ENCODE measurements at regions not wholly inside any gene's neighbourhood (a gene's known extent, or its start where the extent isn't known, plus 50 kb on each side); places are given as distances from the start of the nearest gene placed in this dataset.

GRCh38 chr11:92527467-92527866 is 302.8 kb downstream of the FAT3 start:
- TF ChIP-seq, protein P1, sequence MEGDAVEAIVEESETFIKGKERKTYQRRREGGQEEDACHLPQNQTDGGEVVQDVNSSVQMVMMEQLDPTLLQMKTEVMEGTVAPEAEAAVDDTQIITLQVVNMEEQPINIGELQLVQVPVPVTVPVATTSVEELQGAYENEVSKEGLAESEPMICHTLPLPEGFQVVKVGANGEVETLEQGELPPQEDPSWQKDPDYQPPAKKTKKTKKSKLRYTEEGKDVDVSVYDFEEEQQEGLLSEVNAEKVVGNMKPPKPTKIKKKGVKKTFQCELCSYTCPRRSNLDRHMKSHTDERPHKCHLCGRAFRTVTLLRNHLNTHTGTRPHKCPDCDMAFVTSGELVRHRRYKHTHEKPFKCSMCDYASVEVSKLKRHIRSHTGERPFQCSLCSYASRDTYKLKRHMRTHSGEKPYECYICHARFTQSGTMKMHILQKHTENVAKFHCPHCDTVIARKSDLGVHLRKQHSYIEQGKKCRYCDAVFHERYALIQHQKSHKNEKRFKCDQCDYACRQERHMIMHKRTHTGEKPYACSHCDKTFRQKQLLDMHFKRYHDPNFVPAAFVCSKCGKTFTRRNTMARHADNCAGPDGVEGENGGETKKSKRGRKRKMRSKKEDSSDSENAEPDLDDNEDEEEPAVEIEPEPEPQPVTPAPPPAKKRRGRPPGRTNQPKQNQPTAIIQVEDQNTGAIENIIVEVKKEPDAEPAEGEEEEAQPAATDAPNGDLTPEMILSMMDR (IDR thresholded peaks at IDR 0.05; ENCODE audit: low read depth, low read length): no peak
- H3K4me3 ChIP-seq (ENCODE audit: low read depth, low read length): no peak overlapping the region
- no peak for DNase-seq (ENCODE audit: low read depth, low spot score)
- in situ Hi-C loops (cut with HindIII; ENCODE audit: low sequenced_read_pairs): no loop called here

- peak; percentile 88 for DNase-seq (ENCODE audit: low read depth, low spot score)
- TF ChIP-seq, protein P1 (IDR thresholded peaks at IDR 0.05; ENCODE audit: low read depth, low read length): no peak
- in situ Hi-C loops (cut with HindIII; ENCODE audit: low sequenced_read_pairs): no loop called here
- H3K4me3 ChIP-seq (ENCODE audit: low read depth, low read length): no peak overlapping the region
These were observed 303.4 kb downstream of the FAT3 start for GRCh38 chr11:92528001-92528400.

DNA sequence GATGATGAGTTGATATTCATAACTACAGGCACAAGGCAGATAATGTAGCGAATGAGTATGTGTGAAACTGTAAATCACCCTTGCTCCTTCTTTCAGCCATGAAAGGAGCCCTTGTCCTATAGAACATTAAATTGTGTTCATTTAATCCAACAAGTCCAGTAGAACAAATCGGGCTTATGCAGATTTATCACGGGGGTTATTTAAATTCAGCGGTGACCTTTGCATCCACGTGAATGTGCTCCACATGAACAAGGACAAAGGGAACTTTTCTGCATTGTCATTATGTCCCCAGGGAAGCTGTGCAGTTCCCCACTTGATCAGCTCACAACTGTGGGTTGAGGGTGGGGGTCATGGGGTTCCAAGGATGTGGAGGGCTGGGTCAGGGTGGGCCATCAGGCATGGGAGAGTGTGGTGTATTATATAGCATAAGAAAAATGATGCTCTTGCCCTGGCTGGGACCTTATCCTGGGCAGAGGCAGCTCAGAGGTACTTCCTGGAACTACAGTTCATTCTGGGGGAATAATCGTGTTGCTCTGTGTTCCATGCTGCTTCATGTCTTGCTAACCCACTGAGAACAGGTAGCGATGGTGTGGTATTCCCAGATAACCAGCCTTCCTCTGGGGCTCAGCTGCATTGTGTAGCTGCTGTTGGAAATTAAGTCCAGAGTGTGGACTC is 306.6 kb downstream of the FAT3 start:
- TF ChIP-seq, protein P1 (IDR thresholded peaks at IDR 0.05; ENCODE audit: low read depth, low read length): no peak
- in situ Hi-C loops (cut with HindIII; ENCODE audit: low sequenced_read_pairs): no loop called here
- no peak overlapping the region for H3K4me3 ChIP-seq (ENCODE audit: low read depth, low read length)
- no peak for DNase-seq (ENCODE audit: low read depth, low spot score)

DNA sequence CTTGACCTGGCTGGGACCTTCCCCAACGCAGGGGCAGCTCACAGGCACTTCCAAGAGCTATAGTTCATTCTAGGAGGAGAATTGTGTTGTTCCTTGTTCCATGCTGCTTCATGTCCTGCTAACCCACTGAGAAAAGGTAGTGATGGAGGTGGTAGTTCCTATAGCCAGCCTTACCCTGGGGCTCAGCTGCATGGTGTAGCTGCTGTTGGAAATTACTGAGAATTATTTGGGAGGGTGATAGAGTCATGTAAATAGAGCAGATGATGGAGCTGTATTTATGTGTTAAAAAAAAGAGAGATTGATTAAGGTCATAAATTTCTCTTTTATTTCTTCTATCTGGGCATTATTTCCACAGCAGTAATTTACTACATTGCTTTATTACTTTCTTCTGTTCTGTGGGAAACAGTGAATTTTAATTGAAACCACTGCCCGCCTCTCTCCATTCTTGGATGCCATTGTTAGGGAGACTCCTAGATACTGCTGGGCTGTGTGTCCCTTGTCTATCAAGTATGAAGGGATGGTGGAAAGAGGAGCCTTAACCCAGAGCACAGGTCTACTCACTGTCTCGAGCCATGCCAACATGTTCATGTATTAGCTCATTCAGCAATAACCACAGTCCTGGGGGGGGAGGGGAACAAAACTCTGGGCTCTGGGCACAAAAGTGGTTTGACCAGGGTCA is 309.2 kb downstream of the FAT3 start:
- TF ChIP-seq, protein P1 (IDR thresholded peaks at IDR 0.05; ENCODE audit: low read depth, low read length): no peak
- DNase-seq (ENCODE audit: low read depth, low spot score): no peak
- in situ Hi-C loops (cut with HindIII; ENCODE audit: low sequenced_read_pairs): no loop called here
- no peak overlapping the region for H3K4me3 ChIP-seq (ENCODE audit: low read depth, low read length)

DNA sequence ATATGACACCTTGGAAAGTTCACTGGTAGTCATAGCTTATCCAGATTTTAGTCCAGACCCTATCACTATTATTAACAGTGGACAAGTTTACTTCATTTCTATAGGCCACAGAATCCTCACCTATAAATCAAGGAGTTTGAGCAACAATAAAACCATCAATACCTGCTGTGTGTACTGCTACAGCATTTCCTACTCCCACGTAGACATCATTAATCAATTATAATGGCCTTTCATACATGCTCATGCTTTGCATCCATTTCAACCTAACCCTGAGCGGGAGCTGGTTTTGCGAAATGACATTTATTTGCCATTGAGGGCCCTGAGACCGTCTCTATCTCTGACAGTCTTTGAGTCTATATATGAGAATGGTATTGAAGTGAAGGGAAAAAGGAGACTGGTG is 312.3 kb downstream of the FAT3 start:
- TF ChIP-seq, protein P1 (IDR thresholded peaks at IDR 0.05; ENCODE audit: low read depth, low read length): no peak
- in situ Hi-C loops (cut with HindIII; ENCODE audit: low sequenced_read_pairs): no loop called here
- no peak for DNase-seq (ENCODE audit: low read depth, low spot score)
- H3K4me3 ChIP-seq (ENCODE audit: low read depth, low read length): no peak overlapping the region

GRCh38 chr11:92540096-92540495 is 315.5 kb downstream of the FAT3 start:
- in situ Hi-C loops (cut with HindIII; ENCODE audit: low sequenced_read_pairs): no loop called here
- TF ChIP-seq, protein P1 (IDR thresholded peaks at IDR 0.05; ENCODE audit: low read depth, low read length): no peak
- no peak for DNase-seq (ENCODE audit: low read depth, low spot score)
- H3K4me3 ChIP-seq (ENCODE audit: low read depth, low read length): no peak overlapping the region

Measured in astrocyte of the spinal cord (primary cell).